GM21390 (cell line): ENCODE measurements at regions not wholly inside any gene's neighbourhood (a gene's known extent, or its start where the extent isn't known, plus 50 kb on each side); places are given as distances from the start of the nearest gene placed in this dataset.
"Not testable (repeated sequence)": the region's sequence is repeated elsewhere in the genome, so short reads cannot be mapped to it uniquely, and the experiment has no call there.

Experiments used
- ATAC-seq: cut with Tn5 transposase; IDR thresholded peaks from one replicate; pipeline ENCODE4 v1.9.1; 2021; ENCODE audit not compliant: unreplicated experiment

DNA sequence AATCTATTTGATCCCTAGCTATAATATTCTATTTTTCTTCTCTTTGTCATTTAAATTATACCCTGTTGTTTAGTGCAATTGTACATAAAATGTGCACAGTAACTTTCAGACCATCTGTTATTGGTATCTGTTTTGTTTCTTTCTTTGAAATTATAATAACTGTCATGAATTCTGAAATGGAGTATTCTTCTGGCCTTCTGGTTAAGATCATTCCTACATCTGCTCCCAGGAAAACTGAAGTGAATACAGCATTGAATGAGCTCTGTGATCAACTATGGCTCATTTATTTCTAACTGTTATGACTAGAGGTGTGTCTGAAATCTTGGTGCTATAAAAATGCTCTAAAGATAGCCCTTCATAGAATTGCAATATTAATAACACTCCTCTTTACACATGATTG is 788.4 kb upstream of the TMEFF2 start:
- no peak for ATAC-seq

DNA sequence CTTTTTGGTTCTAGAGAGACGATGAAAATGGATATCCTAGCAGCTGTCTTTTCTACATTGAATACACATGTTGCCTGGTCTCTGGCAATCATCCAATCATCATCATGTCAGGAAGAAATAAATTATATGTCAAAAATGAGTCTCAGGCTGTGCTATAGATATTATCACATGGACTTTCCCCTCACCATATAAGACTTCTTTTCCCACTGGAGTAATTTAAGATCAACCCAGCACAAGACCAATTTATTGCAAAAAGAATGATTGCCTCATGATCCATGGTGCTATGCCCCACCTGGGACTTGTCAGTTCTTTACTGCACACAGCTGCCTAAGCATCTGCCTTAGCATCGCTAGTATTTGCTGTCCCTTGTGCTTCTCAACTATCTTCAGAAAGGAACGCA is 783.7 kb upstream of the TMEFF2 start:
- no peak for ATAC-seq

DNA sequence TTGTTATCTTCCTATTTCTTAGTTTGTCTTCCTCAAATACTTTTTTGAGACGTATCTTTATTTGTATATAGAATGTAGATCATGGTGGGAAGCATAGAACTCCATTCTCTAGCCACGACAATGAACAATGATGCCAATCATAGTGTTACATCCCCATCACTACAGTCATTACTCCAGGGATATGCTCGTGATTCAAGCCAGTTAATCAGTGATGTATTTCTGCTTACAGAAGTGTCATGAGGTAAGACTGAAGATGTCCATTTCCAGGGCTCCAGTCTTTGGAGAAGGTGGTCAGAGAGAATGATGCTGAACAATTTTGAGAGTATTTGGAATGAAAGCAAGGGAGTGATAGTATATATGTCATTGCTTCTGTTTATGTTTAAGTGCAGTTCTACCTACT is 777.2 kb upstream of the TMEFF2 start:
- ATAC-seq: no peak

DNA sequence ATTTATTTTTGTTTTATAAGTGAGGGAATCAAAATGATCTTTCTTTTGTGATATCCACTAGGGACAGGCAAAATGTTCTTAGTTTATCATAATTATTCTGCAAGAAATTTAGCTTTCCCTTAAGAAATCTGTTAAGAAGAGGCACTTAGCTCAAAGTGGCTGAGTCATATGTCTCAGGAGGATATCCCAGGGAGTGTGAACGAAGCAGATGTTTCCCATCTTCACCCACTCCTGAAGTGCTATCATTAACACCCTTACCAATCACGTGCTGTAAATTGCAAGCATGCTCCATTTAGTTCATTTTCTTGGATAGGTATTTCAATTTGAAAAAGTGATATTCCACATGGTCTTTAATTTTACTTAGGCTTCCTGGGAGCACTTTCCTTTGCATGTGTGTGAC is 774.3 kb upstream of the TMEFF2 start:
- no peak for ATAC-seq

DNA sequence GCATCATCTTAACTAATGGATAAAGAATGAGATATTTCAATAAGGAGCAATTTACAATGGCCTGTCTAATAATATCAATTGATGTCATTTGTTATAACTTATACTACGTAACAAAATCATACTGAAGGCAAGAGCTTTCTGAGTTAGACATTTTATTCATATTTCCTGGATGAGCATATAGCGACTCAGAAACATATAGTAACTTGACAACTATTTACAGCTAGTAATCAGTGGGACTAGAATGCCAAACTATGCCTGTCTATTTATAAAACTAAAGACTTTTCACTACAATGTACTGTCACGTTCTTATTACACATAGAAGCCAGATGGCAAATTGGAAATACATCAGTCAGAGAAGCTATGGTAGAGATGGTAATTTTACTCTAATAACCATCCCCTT is 766.2 kb upstream of the TMEFF2 start:
- no peak for ATAC-seq

DNA sequence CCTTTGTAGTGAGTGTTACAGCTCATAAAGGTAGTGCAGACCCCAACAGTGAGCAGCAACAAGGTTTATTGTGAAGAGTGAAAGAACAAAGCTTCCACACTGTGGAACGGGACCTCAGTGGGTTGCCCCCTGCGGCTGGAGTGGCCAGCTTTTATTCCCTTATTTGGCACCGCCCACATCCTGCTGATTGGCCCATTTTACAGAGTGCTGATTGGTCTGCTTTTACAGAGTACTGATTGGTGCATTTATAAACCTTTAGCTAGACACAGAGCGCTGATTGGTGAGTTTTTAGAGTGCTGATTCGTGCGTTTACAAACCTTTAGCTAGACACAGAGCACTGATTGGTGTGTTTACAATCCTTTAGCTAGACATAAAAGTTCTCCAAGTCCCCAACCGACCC is 763.9 kb upstream of the TMEFF2 start:
- not testable (repeated sequence) for ATAC-seq

DNA sequence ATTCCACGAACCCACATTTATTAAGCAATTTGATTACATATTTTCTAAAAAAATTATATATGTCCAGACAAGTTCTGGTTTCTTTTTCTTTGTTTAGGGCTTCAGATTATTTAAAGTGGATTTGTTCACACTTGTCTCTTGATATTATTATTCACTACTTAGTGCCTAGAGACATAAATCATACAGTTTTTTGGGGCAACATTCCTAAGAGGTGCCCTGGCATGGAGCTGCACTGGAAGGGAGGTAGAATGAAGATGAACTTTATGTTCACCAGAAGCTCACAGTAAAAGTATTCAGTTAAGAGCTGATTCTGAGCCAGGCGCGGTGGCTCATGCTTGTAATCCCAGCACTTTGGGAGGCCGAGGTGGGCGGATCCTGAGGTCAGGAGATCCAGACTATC is 762.7 kb upstream of the TMEFF2 start:
- ATAC-seq: no peak

DNA sequence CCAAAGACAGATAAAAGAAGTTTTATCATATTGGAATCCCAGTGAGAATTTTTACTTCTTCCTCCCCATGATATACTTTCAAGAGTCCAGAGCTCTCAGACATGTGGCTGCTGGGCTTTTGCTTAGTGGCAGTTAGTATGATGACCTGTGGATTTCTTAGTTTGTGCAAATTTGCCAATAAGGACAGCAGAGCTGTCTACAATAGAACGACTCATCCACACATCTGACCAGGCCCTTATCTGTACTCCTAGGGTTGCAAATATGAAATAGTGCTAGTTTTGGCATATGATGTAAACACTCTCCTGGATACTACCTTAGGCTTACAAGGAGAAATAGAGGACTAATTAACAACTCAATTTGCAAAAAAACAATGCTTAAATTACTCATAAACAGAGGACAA is 758.4 kb upstream of the TMEFF2 start:
- no peak for ATAC-seq

DNA sequence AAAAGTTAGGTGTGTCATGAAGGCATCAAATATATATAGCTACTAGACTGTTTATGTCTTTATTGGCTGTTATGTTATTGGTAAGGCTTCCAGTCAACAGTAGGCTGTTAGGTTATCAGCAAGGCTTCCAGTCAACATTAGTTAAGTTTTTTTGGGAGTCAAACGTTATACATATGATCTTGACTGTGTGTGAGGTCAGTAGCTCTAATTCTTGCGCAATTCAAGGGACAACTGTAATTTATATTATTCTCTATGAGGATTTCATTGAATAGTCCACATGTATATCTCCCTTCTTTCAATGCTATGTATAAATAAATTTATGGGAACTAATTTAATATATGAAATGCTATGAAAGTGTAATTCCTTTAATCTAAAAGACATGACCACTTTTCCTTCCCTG is 757.5 kb upstream of the TMEFF2 start:
- ATAC-seq: no peak

DNA sequence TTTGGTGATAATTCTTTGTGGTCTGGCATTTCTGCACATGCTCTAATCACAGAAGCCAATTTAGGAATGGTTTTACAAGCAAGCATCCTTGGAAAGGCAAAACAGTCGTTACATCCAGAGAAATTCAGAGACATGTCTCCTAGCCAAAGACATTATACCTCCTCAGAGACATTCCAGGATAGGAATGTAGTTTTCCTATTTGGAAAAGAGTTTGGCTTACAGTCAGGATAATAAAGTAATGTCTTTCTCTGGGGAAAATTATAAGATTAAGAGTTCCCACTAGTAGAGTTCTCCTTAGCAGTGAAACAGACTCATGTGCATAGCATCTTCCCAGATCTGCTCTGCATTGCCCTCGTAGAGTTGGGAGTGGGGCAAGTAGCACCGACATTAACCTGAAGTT is 753.6 kb upstream of the TMEFF2 start:
- ATAC-seq: no peak

DNA sequence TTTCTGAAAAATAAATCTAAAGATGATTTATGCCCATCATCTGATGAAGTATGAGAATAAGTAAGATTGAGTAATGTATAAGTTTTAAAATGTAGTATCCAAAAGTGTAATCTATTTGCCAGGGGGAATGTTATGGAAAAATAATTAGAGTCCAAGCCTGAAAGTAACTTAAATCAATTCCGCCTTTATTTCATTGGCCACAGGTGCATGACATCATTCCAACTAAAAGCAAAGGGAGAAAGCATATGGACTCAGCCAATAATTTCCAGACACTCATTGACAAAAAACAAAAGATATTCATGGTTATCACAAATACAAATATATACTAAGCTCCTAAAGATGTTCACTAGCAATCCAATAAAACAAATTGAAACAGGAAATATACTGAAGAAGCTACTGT is 752.6 kb upstream of the TMEFF2 start:
- ATAC-seq: no peak

DNA sequence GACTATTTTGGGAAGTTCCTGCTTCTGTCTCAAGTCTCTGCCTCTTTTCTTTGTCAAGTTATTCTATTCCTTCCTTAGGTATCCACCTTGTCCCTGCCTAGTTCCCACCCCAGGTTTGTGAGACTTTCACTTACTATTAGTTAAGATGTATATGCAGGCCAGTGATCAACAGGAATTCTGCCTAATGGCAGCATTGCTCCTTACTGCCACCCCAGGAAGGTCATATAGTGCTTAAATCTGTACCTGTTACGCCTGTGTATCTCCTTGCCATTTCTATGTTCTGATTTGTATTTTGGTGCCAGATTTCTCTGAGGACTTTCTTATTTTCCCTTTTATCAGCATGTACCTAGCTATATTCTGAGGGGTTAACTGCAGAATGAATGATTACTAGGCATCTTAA is 746.0 kb upstream of the TMEFF2 start:
- no peak for ATAC-seq

DNA sequence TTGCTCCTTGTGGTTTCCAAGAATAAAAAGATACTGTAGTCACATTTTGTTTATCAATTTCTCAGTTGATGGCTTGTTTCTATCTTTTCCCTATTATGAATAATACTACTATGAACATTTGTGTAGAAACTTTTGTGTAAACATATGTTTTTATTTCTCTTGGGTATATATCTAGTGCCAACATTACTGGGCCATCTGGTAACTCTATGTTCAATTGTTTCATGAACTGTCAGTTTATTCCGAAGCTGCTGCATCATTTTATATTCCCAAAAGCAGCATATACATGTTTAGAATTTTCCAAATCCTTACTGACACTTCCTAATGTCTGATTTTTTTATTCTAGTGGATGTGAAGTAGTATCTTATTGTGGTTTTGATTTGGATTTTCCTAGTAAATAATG is 737.6 kb upstream of the TMEFF2 start:
- ATAC-seq: no peak

DNA sequence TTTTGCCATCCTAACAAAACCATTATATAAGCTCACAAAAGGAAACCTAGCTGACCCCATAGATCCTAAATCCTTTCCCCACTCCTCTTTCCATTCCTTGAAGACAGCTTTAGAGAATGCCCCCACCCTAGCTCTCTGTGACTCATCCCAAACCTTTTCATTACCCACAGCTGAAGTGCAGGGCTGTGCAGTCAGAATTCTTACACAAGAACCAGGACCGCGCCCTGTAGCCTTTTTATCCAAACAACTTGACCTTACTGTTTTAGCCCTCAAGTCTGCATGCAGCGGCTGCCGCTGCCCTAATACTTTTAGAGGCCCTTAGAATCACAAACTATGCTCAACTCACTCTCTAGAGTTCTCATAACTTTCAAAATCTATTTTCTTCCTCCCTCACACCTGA is 726.9 kb upstream of the TMEFF2 start:
- not testable (repeated sequence) for ATAC-seq

DNA sequence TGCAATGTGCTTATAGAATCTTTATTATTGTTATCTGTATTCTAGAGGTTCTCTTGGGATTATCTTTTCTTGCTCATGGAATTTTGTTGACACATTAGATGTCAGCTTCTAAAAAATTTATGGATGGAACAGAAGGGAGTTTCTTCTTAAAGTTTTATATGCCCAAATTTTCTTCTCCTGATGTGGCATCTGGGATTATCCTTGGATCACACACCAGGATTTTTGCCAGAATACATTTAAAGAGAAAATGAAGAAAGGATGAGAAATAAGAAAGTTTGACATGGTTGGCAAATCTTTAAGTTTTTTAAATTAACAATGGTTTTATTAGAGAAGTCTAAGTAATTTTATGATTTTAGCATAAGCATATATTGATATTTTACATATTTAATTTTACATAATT is 706.7 kb upstream of the TMEFF2 start:
- no peak for ATAC-seq

DNA sequence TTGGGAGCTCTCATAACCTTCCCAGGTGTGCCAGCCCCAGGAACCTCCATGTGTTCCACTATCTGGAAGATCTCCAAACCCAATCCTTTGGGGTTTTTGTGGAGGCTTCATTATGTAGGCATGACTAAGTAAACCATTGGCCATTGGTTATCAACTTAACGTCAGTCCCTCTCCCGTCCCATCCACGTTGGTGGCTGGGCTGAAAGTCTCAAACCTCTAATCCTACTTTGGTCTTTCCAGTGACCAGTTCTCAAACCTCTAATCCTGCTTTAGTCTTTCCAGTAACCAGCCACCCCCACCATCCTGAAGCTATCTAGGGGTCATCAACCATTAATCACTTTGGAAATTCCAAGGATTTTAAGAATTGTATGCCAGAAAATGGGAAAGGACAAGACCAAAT is 704.7 kb upstream of the TMEFF2 start:
- no peak for ATAC-seq

DNA sequence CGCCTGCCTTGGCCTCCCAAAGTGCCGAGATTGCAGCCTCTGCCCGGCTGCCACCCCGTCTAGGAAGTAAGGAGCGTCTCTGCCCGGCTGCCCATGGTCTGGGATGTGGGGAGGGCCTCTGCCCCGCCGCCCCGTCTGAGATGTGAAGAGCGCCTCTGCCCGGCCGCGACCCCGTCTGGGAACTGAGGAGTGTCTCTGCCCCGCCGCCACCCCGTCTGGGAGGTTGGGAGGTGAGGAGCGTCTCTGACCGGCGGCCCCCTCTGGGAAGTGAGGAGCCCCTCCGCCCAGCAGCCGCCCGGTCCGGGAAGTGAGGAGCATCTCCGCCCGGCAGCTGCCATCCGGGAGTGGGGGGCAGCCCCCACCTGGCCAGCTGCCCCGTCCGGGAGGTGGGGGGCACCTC is 699.2 kb upstream of the TMEFF2 start:
- not testable (repeated sequence) for ATAC-seq

DNA sequence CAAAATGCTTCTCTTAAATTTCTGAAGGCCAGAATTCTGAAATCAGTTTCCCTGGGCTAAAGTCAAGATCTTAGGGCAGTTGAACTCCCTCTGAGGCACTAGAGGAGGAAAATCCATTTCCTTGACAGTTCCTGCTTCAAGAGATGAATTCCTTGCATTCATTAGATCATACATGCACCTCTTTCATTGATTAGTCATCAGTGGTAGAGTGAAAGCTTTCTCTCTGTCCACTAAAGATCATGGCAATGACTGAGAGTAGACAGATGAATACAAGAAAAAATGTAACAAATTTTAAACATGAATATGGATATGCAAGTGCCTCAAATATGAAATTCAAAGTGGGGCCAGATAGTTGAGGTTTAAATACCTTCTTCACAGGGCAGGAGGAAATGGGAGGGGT is 693.4 kb upstream of the TMEFF2 start:
- no peak for ATAC-seq

DNA sequence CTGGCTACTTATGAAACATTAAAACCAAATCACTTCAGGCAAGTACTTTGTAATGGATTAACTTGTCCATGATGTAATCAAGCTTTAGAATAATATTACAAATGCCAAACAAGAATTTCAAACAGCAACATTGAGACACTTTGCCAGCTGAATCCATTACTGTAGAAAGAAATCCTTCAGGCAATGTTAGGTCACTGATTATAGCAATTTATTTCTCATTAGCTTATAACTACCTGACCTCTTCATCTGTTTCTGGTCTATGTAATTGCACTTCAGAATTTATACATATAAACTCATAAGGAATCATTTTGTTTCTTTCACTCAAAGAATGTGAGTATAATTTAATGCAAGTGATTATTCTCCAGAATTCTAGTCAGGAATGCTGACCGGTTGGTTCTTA is 692.6 kb upstream of the TMEFF2 start:
- no peak for ATAC-seq

DNA sequence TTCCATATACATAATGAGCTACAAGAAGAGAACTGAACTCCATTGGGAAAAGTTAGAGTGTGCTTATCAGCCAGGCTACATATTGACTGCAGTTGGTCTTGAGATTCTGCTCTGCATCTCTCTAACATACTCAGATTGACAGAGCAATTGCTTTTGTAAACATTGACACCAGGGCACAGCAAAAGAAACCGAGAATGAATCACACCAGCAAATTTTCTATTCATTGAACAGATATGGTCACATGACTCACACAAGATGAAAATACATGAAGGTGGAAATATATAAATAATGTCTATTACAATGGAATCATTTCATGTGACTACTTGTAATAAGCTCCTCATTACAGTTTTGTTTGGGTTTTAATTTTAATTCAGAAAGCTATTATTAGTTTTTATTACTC is 691.9 kb upstream of the TMEFF2 start:
- ATAC-seq: no peak

DNA sequence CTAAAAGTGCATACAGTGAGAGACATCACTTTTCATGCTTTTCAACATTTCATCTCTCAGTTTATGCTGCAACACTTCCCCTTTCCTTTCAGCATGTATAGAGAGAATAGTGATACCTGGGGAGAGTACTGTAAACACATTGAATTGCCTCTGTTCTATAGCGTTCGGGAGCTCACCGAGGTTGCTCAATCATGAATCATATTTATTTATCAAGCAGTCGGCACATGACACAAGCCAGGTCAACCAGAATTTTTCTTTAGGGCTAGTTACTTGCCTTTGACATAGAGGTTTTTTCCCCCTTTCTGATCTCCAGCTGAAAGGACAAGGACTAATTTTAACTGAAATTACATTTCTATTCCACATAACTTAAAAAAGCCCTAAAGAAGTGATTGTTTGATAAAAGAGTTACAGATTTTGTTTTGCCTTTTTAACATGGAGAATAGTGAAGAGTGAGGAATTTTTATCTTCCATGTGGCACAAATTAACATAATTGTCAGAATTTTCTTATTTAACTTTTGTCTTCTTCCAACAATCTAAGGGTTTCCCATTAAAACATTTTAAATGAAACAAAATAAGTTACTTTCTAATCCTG is 690.9 kb upstream of the TMEFF2 start:
- no peak for ATAC-seq

DNA sequence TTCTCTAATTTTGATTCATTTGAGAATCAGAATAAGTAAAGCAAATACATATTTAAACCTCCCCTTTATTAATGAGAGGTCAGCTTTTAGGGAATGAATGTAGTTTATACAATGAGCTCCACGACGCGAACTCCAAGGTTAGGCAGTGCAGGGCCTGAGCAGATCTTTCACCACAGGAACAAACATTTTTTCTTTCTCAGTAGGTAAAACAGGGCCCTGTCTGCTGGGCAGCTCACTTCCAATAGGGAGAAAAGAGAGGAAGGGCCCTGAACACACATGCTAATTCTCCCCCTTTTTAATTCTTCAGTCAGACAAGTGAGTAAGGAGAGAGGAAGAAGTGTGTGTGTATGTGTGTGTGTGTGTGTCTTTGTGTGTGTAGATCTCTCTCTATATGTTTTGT is 682.4 kb upstream of the TMEFF2 start:
- ATAC-seq: no peak

DNA sequence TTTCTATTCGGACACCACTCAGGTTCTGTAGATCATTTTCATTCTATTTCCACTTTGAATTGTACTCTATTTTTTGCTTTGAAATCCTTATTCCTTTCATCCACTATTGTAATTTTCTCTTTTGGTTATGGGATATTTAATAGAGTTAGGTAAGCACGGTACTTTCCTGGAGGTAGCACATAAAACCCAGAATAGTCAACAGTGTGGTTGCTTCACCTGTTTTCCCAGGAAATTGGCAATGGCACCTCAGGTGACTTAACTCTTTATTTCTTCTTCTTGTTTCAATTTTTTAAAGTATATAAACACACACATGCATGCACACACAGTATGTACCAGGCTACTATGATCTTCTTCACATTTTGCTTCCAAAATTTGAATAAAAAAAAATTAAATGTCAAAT is 682.0 kb upstream of the TMEFF2 start:
- ATAC-seq: no peak

DNA sequence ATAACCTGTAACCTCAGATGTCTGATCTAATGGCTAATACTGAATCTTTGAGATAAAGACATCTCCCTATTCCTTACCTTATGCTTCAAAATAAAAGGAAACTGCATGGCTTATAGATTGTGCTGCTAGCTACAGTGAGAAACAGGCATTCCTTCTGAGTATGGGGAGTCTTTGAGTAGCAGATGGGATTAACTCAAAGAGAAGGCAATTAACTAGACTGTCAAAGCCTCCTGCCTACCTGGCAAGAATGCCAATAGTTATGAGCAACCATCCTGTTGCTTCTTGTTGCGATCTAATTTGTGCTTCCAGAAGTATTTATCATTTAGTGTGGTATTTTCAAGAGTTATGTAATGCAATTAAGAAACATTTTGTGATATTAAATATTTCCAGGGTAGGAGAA is 660.0 kb upstream of the TMEFF2 start:
- no peak for ATAC-seq
